RWPE2 (cell line): ENCODE measurements at regions not wholly inside any gene's neighbourhood (a gene's known extent, or its start where the extent isn't known, plus 50 kb on each side); places are given as distances from the start of the nearest gene placed in this dataset.

Experiments
- ATAC-seq: fragments of 200-7000 bp; cut with Tn5 transposase; 3 replicates; pipeline ENCODE4 v1.9.1; 2021; ENCODE audit warnings: low read depth
- DNase-seq: peaks from one replicate; pipeline ENCODE4 v3.0.0-alpha.2; 2020; ENCODE audit warnings: low spot score
- H3K27ac ChIP-seq: fragments of 450-650 bp; 2 replicates; pipeline ENCODE4 v1.5.1; 2017; ENCODE audit warnings: mild to moderate bottlenecking; ENCODE audit not compliant: poor library complexity, severe bottlenecking
- H3K27me3 ChIP-seq: fragments of 250-450 bp; sonication (Bioruptor Pico); 2 replicates; pipeline ENCODE4 v1.5.1; 2021; ENCODE audit warnings: mild to moderate bottlenecking, moderate library complexity; ENCODE audit not compliant: insufficient read depth, poor library complexity, severe bottlenecking
- H3K36me3 ChIP-seq: fragments of 250-450 bp; sonication (Bioruptor Pico); 2 replicates; pipeline ENCODE4 v1.5.1; 2020; ENCODE audit warnings: low read depth, mild to moderate bottlenecking, moderate library complexity
- H3K4me1 ChIP-seq: fragments of 250-450 bp; sonication (Bioruptor Pico); 2 replicates; pipeline ENCODE4 v1.5.1; 2021; ENCODE audit warnings: mild to moderate bottlenecking, moderate library complexity; ENCODE audit not compliant: insufficient read depth, poor library complexity, severe bottlenecking
- H3K4me3 ChIP-seq: fragments of 250-450 bp; sonication (Bioruptor Pico); 2 replicates; pipeline ENCODE4 v1.5.1; 2021; ENCODE audit warnings: mild to moderate bottlenecking, moderate library complexity; ENCODE audit not compliant: severe bottlenecking
- H3K9me3 ChIP-seq: fragments of 250-450 bp; sonication (Bioruptor Pico); 2 replicates; pipeline ENCODE4 v1.5.1; 2021; ENCODE audit warnings: mild to moderate bottlenecking, moderate library complexity; ENCODE audit not compliant: severe bottlenecking
- CTCF ChIP-seq: fragments of 450-650 bp; IDR thresholded peaks from one replicate; pipeline ENCODE4 v1.5.1; 2017; ENCODE audit warnings: mild to moderate bottlenecking, moderate library complexity; ENCODE audit not compliant: poor library complexity, severe bottlenecking

DNA sequence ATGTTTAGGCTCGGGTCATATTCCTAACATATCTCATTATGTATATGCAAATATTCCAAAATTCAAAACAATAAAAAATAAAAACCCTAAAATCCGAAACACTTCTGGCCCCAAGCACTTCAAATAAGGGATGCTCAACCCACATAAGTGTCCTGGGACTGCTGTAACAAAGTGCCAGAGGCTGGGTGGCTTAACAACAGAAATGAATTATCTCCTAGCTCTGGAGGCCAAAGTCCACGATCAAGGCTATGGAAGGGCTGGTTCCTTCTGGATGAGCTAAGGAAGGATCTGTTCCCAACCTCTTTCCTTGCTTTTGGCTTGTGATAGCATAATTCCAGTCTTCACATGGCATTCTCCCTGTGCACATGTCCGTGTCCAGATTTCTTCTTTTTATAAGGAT is 181.6 kb upstream of the NFE2L3 start:
- Histone ChIP-seq H3K9me3 (no peaks in the 10 kb centered on the region), H3K4me1 (peaks cover 7% of the 10 kb centered on the region), H3K36me3 (no peaks in the 10 kb centered on the region), H3K27me3 (no peaks in the 10 kb centered on the region), H3K27ac (no peak overlapping the region), H3K4me3 (no peak overlapping the region)
- ATAC-seq (no peak), DNase-seq (no peak)
- TF ChIP-seq CTCF = no peak

DNA sequence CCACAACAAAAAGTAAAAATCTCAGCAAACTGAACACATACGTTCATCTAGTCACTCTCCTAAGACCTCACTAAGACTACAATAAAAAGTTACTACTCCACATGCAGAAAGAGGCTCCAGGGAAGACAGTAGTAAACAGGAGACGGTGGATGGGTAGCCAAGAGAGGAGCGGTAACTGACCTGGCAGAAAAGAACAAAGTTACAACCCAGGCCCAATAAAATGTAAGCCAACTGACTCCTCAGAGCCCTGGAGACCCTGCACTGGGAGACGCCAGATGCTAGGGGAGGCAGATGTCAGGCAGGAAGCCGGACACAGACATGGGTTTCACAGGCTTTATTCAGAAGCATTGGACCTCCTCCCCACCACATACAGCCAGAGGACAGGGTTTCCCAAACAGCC is 181.1 kb upstream of the NFE2L3 start:
- no peaks in the 10 kb centered on the region for H3K27me3 ChIP-seq
- H3K4me1 ChIP-seq = peaks cover 3% of the 10 kb centered on the region
- no peak for TF ChIP-seq CTCF
- no peak for ATAC-seq
- no peaks in the 10 kb centered on the region for H3K36me3 ChIP-seq
- H3K9me3 ChIP-seq = no peaks in the 10 kb centered on the region
- no peak overlapping the region for H3K4me3 ChIP-seq
- no peak for DNase-seq
- H3K27ac ChIP-seq = no peak overlapping the region

DNA sequence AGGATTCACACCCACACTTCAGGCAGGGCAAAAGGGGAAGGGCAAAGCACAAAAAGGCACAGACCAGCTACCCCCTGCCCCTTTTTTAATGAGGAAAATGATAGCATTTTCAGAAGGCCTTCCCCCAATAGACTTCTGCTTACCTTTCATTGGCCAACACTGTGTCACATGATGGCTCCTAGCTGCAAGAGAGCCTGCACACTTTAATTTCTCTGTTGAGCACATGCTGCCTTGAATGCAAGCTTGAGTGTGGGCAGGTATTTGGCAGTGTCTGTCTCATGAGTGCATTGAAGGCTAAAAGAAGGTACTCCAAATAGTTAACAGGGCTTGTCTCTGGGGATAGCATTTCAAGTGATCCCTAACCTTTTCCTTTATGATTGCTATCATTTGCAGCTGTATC is 175.4 kb upstream of the NFE2L3 start:
- Histone ChIP-seq H3K4me3 (no peak overlapping the region), H3K4me1 (no peaks in the 10 kb centered on the region), H3K36me3 (no peaks in the 10 kb centered on the region), H3K27me3 (no peaks in the 10 kb centered on the region), H3K27ac (no peak overlapping the region), H3K9me3 (no peaks in the 10 kb centered on the region)
- ATAC-seq (no peak), DNase-seq (no peak)
- TF ChIP-seq CTCF = no peak

DNA sequence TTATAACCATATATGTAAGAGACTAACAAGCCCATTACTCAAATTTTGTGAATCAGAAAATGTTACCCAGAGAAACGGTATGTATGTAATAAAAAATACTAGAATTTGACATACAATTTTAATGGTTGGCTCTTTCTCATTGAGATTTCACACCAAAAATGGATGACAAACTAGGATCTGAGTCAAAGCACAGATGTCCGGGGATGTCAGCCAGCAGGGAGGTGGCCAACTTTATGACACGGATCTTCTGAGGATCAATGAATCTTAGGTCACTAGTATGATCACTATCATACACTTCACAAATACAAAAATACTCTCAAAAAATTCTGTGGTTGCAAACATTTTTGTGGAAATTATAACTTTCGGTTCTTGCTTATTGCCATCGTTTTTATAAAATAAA is 173.5 kb upstream of the NFE2L3 start:
- Histone ChIP-seq H3K36me3 (no peaks in the 10 kb centered on the region), H3K27me3 (no peaks in the 10 kb centered on the region), H3K4me3 (no peak overlapping the region), H3K27ac (no peak overlapping the region), H3K9me3 (no peaks in the 10 kb centered on the region), H3K4me1 (no peaks in the 10 kb centered on the region)
- no peak for TF ChIP-seq CTCF
- ATAC-seq (no peak), DNase-seq (no peak)

GRCh38 chr7:25979605-25980004 is 172.4 kb upstream of the NFE2L3 start:
- H3K4me1 ChIP-seq = no peaks in the 10 kb centered on the region
- no peaks in the 10 kb centered on the region for H3K36me3 ChIP-seq
- no peaks in the 10 kb centered on the region for H3K27me3 ChIP-seq
- no peaks in the 10 kb centered on the region for H3K9me3 ChIP-seq
- ATAC-seq = no peak
- DNase-seq = no peak
- H3K4me3 ChIP-seq = no peak overlapping the region
- TF ChIP-seq CTCF = no peak
- H3K27ac ChIP-seq = no peak overlapping the region
